ENCODE measurements at regions not wholly inside any gene's neighbourhood (a gene's known extent, or its start where the extent isn't known, plus 50 kb on each side); places are given as distances from the start of the nearest gene placed in this dataset.

GRCh38 chr3:20537234-20537633 is 351.2 kb upstream of the SGO1 start (continued):
- no peak for TF ChIP-seq NRF1 (IDR thresholded peaks at IDR 0.05; ENCODE audit: low read depth, low read length)
- no peak for TF ChIP-seq ATF2 (IDR thresholded peaks at IDR 0.05; ENCODE audit: low read length)
- no peak for TF ChIP-seq RBBP5 (IDR thresholded peaks at IDR 0.05; ENCODE audit: borderline replicate concordance, low read depth, low read length)
